Kidney epithelial cell (primary cell): ENCODE measurements at regions not wholly inside any gene's neighbourhood (a gene's known extent, or its start where the extent isn't known, plus 50 kb on each side); places are given as distances from the start of the nearest gene placed in this dataset.

Source experiments
- DNase-seq: peaks from one replicate; pipeline ENCODE4 v3.0.0-alpha.2; 2010; ENCODE audit warnings: low read depth
- H3K27me3 ChIP-seq: 2 replicates; pipeline ENCODE4 v1.6.0; 2011; ENCODE audit warnings: low read length; ENCODE audit not compliant: control insufficient read depth, insufficient read depth
- H3K36me3 ChIP-seq: 2 replicates; pipeline ENCODE4 v1.5.1; 2011; ENCODE audit warnings: low read length; ENCODE audit not compliant: control insufficient read depth, insufficient read depth
- H3K4me3 ChIP-seq: 2 replicates; pipeline ENCODE4 v1.5.1; 2011; ENCODE audit warnings: low read depth, mild to moderate bottlenecking, control low read depth, low read length
- TF ChIP-seq, protein P1 (sequence below): IDR thresholded peaks from 2 replicates; pipeline ENCODE4 v1.5.1; 2011; ENCODE audit warnings: mild to moderate bottlenecking, moderate library complexity, low read length, control low read depth, inconsistent platforms; ENCODE audit not compliant: insufficient read depth, poor library complexity, severe bottlenecking

DNA sequence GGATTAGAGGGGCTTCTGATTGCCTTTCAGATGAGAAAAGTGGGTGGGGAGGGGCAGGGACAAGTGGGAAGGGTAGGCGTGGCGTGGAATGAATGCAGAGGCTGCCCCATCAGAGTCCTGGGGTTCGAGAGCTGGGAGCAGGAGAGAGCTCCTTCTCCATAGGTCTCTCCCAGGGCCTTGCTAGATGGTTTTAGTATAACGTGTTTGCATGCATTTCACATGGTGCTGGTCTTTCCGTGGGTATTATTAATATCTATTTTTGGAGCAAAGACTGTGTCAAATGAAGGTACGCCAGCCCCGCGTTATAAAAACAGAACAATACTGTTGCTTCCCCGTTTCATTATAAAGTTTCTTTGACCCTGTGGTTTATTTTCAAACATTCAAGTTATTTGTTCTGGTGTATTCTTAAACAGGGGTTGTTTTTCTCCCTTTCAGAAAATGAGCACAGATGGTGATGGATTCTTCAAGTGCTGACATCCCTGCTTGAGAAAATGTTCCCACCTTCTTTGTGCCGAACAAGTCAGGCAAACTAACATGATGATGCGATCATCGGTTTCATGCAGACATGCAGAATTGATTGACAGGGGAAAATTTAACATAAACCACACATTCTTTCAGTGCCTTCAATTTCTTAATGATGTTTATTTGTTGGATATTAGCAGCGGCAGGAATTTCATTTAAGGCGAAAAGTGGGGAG is 62.1 kb upstream of the ZNF536 start:
- Histone ChIP-seq H3K27me3 (no peaks in the 10 kb centered on the region), H3K36me3 (no peaks in the 10 kb centered on the region), H3K4me3 (no peak overlapping the region)
- no peak for DNase-seq
- TF ChIP-seq, protein P1, sequence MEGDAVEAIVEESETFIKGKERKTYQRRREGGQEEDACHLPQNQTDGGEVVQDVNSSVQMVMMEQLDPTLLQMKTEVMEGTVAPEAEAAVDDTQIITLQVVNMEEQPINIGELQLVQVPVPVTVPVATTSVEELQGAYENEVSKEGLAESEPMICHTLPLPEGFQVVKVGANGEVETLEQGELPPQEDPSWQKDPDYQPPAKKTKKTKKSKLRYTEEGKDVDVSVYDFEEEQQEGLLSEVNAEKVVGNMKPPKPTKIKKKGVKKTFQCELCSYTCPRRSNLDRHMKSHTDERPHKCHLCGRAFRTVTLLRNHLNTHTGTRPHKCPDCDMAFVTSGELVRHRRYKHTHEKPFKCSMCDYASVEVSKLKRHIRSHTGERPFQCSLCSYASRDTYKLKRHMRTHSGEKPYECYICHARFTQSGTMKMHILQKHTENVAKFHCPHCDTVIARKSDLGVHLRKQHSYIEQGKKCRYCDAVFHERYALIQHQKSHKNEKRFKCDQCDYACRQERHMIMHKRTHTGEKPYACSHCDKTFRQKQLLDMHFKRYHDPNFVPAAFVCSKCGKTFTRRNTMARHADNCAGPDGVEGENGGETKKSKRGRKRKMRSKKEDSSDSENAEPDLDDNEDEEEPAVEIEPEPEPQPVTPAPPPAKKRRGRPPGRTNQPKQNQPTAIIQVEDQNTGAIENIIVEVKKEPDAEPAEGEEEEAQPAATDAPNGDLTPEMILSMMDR: no peak

DNA sequence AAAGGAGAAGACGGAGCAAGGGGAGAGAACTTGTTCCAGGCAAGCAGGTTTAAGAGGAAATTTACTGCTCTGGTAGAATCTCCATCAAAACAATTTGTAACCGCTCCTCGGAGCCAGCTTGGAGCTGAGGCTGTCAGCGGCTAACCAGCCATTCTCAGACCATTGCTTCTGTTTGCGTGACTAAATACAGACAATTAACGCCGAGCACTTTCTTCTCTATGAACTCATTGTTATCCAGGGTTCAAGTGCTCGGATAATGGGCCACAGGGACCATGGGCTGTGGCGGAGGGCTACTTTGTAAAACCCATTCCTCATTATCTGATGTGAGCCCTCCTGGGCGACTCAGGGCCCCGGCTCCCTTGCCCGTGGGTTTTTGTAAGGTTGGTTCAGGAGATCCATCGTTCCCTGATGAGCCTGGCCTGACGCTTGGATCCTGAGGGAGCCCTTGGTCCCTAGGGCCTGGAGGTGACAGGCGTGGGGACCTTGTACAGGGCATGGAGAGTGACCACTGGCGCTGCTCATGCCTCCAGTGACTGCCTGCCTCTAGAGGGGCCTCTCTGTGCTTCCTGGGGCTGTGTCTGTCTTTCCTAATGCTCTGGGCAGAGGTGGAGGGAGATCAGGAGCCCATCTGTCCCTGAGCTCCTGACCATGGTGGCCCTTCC is 61.5 kb upstream of the ZNF536 start:
- Histone ChIP-seq H3K27me3 (no peaks in the 10 kb centered on the region), H3K4me3 (no peak overlapping the region), H3K36me3 (no peaks in the 10 kb centered on the region)
- TF ChIP-seq, protein P1: no peak
- no peak for DNase-seq

DNA sequence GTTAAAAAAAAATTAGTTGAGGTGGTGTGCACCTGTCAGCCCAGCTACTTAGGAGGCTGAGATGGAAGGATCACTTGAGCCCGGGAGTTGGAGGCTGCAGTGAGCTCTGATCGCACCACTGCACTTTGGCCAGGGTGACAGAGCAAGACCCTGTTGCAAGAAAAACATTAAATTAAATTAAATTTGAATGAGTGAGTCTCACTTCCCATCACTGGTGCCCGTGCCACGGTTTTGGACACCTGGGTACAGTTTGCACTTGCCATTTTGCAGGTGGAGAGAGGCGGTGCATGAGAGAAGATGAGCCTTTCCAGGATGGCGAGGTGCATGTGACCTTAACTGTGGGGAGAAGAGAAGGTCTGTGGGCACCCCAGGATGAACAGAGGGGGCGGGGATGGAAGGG is 60.3 kb upstream of the ZNF536 start:
- Histone ChIP-seq H3K27me3 (no peaks in the 10 kb centered on the region), H3K36me3 (no peaks in the 10 kb centered on the region), H3K4me3 (no peak overlapping the region)
- DNase-seq: no peak
- TF ChIP-seq, protein P1: no peak

DNA sequence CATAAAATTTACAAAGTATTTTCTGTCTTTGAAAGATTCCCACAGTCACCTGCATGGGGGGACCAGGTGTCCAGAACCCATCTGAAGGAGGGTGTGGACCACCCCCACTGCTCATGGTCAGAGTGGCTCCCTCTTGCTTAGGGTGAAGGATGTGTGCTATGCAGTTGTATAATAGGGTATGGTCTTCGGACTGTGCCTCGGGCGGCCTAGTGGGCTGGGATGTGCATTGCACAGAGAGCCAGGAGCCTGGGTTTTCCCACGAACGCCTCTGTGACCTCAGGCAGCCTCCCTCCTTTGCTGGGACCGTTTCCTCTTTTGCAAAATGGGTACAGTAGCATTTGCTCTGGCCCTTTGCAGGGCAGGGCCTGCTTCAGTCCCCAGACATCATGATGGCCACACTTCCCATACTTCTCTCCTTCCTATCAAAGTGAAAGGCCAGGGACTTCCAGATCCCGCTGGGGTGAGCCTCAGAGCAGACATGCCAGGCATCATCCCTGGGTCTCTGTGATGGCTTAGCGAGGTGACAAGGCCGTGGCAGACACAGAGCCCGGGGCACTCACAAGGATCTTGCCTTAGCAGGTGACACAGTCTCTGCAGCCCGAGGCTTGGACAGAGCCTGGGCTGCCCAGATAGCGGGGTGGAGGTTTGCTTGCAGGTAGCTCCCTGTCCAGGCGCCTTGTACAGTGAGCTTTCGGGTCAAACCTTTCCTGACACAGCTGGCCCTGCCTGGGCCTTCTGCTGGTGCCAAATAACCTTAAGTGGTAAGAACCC is 59.4 kb upstream of the ZNF536 start:
- TF ChIP-seq, protein P1: no peak
- H3K27me3 ChIP-seq: no peaks in the 10 kb centered on the region
- H3K36me3 ChIP-seq: no peaks in the 10 kb centered on the region
- no peak for DNase-seq
- no peak overlapping the region for H3K4me3 ChIP-seq

DNA sequence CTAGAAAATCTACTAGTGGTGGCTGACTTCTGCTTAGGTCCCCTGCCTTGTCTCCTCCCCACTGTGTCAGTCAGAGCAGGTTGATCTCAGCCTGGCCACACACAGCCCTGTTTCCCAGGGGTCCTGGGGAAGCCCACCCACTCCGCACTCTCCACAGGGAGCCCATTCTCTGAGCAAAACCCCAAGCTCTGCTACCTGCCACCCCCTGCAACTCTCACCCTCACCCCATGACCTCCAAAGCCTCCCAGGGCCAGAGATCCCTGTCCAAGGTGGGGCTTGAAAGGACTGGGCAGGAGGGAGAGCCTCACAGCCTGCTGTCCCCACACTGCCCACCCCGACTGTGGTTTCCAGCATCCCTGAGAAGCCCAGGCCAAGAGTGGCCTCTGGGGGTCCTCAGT is 58.8 kb upstream of the ZNF536 start:
- Histone ChIP-seq H3K4me3 (no peak overlapping the region), H3K36me3 (no peaks in the 10 kb centered on the region), H3K27me3 (no peaks in the 10 kb centered on the region)
- TF ChIP-seq, protein P1: no peak
- DNase-seq: no peak
